Ishikawa (cell line): ENCODE measurements at regions not wholly inside any gene's neighbourhood (a gene's known extent, or its start where the extent isn't known, plus 50 kb on each side); places are given as distances from the start of the nearest gene placed in this dataset.

Experiments used
- CEBPB ChIP-seq: IDR thresholded peaks from 2 replicates; pipeline ENCODE4 v1.6.1; 2012
- CREB1 ChIP-seq: IDR thresholded peaks from 2 replicates; pipeline ENCODE4 v1.6.1; 2012; ENCODE audit warnings: low read depth
- EGR1 ChIP-seq: IDR thresholded peaks from 2 replicates; pipeline ENCODE4 v1.6.1; 2012
- EP300 ChIP-seq: IDR thresholded peaks from 2 replicates; pipeline ENCODE4 v1.6.1; 2012; ENCODE audit warnings: borderline replicate concordance
- FOXM1 ChIP-seq: IDR thresholded peaks from 2 replicates; pipeline ENCODE4 v1.6.1; 2012; ENCODE audit warnings: low read depth, borderline replicate concordance
- NFIC ChIP-seq: IDR thresholded peaks from 2 replicates; pipeline ENCODE4 v1.6.1; 2012
- RAD21 ChIP-seq: IDR thresholded peaks from 2 replicates; pipeline ENCODE4 v1.6.1; 2012; ENCODE audit warnings: low read depth
- TAF1 ChIP-seq: IDR thresholded peaks from 2 replicates; pipeline ENCODE4 v1.6.1; 2012; ENCODE audit warnings: low read depth, mild to moderate bottlenecking
- TCF12 ChIP-seq: IDR thresholded peaks from 2 replicates; pipeline ENCODE4 v1.6.1; 2012; ENCODE audit warnings: low read depth
- TEAD4 ChIP-seq: IDR thresholded peaks from 2 replicates; pipeline ENCODE4 v1.6.1; 2012
- USF1 ChIP-seq: IDR thresholded peaks from 2 replicates; pipeline ENCODE4 v1.6.1; 2012
- YY1 ChIP-seq: IDR thresholded peaks from 2 replicates; pipeline ENCODE4 v1.6.1; 2012; ENCODE audit warnings: low read depth
- ZBTB7A ChIP-seq: IDR thresholded peaks from 2 replicates; pipeline ENCODE4 v1.6.1; 2012; ENCODE audit warnings: low read depth
- TF ChIP-seq, protein P1 (sequence below): IDR thresholded peaks from 2 replicates; pipeline ENCODE4 v1.6.1; 2012; ENCODE audit warnings: low read depth, mild to moderate bottlenecking
- TF ChIP-seq, protein P2 (sequence below): IDR thresholded peaks from 2 replicates; pipeline ENCODE4 v1.6.1; 2012

- TF ChIP-seq CREB1 (no peak), EP300 (no peak), CEBPB (no peak), ZBTB7A (no peak), FOXM1 (no peak), TEAD4 (no peak), TCF12 (no peak)
- TF ChIP-seq, protein P1, sequence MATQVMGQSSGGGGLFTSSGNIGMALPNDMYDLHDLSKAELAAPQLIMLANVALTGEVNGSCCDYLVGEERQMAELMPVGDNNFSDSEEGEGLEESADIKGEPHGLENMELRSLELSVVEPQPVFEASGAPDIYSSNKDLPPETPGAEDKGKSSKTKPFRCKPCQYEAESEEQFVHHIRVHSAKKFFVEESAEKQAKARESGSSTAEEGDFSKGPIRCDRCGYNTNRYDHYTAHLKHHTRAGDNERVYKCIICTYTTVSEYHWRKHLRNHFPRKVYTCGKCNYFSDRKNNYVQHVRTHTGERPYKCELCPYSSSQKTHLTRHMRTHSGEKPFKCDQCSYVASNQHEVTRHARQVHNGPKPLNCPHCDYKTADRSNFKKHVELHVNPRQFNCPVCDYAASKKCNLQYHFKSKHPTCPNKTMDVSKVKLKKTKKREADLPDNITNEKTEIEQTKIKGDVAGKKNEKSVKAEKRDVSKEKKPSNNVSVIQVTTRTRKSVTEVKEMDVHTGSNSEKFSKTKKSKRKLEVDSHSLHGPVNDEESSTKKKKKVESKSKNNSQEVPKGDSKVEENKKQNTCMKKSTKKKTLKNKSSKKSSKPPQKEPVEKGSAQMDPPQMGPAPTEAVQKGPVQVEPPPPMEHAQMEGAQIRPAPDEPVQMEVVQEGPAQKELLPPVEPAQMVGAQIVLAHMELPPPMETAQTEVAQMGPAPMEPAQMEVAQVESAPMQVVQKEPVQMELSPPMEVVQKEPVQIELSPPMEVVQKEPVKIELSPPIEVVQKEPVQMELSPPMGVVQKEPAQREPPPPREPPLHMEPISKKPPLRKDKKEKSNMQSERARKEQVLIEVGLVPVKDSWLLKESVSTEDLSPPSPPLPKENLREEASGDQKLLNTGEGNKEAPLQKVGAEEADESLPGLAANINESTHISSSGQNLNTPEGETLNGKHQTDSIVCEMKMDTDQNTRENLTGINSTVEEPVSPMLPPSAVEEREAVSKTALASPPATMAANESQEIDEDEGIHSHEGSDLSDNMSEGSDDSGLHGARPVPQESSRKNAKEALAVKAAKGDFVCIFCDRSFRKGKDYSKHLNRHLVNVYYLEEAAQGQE: no peak
Measured at GRCh38 chr13:39859898-39860297, 204.4 kb downstream of the COG6 start.

- TF ChIP-seq RAD21 (no peak), USF1 (no peak), ZBTB7A (no peak), TAF1 (no peak), TEAD4 (no peak), CREB1 (no peak), TCF12 (no peak), YY1 (no peak), EP300 (no peak), CEBPB (no peak)
- TF ChIP-seq, protein P2, sequence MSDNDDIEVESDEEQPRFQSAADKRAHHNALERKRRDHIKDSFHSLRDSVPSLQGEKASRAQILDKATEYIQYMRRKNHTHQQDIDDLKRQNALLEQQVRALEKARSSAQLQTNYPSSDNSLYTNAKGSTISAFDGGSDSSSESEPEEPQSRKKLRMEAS: no peak
Measured at GRCh38 chr13:39862900-39863299, 207.4 kb downstream of the COG6 start.

DNA sequence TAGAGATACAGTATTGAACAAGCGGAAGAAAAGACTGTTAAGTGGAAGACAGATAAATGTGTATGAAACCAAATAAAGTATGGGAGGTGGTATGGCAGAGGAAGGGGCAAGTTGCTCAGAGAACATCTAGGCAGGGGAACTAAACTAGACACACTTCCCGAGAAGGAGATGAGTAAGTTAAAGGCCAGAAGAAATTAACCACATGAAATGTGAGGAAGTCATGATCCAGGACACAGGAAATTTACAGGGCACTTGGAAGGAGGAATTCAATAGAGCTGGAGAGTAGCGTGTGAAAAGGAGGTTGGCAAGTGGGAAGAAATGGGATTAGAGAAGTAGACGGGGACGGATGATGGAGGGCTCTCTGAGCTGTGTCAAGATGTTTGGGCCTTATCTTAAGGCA lies 208.8 kb downstream of the COG6 start:
- TF ChIP-seq CEBPB (no peak), YY1 (no peak), TCF12 (no peak), TAF1 (no peak), USF1 (no peak), EGR1 (no peak), RAD21 (no peak), TEAD4 (no peak)

GRCh38 chr13:39866722-39867121 lies 211.3 kb downstream of the COG6 start:
- TF ChIP-seq CREB1 (no peak), YY1 (no peak)

GRCh38 chr13:39867807-39868206 lies 212.3 kb downstream of the COG6 start:
- no peak for TF ChIP-seq CEBPB
- TF ChIP-seq EP300: no peak
- no peak for TF ChIP-seq NFIC
- TF ChIP-seq, protein P1: no peak
- no peak for TF ChIP-seq CREB1
- TF ChIP-seq EGR1: no peak
- no peak for TF ChIP-seq ZBTB7A
- TF ChIP-seq, protein P2: no peak
- TF ChIP-seq TCF12: no peak
- TF ChIP-seq TEAD4: no peak
- no peak for TF ChIP-seq YY1
- no peak for TF ChIP-seq FOXM1
- no peak for TF ChIP-seq USF1
- TF ChIP-seq TAF1: no peak
- TF ChIP-seq RAD21: no peak

DNA sequence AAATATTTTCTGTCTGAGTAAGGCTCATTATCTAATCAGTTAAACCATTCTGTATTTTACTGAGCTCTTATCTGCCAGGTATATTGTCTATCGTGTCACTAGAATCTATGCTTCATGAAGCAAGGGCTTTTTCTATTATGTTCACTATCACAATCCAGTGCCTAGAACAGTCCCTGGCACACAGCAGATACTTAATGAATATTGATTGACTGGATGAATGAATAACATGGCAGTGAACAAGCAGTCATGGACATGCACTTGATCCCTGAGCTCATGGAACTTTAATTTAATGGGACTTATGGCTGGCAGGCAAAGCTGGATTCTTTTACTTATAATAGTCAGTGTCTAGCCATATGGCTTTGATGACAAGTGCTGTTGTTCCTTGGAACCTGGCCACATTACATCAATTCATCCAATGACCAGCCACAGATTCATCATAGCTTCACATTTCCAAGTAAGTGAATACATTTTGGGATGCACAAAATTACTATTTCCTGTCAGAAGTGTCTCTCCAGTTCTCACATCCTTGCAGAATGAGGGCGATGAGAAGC lies 214.8 kb downstream of the COG6 start:
- TF ChIP-seq TEAD4 (no peak), RAD21 (no peak), USF1 (no peak)
- TF ChIP-seq, protein P2: no peak
